GM12873 (cell line): ENCODE measurements at regions not wholly inside any gene's neighbourhood (a gene's known extent, or its start where the extent isn't known, plus 50 kb on each side); places are given as distances from the start of the nearest gene placed in this dataset.

Experiments used
- TF ChIP-seq, protein P1 (sequence below): IDR thresholded peaks from 2 replicates; pipeline ENCODE4 v1.5.1; 2012; ENCODE audit warnings: low read depth, mild to moderate bottlenecking, moderate library complexity, low read length, control low read depth; ENCODE audit not compliant: insufficient read depth; ENCODE audit errors: missing control alignments

DNA sequence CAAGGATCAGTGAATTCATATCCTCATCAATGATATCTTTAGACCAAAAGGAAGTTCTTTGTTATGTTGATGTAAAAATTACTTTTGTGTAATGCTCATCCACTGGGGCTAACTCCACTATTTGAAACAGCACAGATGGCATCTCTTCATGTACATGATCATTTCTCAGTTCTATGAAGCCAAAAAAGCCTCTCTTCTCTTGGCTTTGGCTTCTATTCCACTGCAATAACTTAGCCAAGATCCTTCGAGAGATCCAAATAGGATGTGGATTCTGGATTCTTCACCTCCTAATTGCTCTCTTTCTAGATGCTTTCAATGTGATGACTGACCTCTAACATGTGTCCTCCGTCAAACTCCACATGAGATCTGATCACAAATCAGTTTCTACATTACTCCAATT lies 851.2 kb downstream of the GALC start:
- TF ChIP-seq, protein P1, sequence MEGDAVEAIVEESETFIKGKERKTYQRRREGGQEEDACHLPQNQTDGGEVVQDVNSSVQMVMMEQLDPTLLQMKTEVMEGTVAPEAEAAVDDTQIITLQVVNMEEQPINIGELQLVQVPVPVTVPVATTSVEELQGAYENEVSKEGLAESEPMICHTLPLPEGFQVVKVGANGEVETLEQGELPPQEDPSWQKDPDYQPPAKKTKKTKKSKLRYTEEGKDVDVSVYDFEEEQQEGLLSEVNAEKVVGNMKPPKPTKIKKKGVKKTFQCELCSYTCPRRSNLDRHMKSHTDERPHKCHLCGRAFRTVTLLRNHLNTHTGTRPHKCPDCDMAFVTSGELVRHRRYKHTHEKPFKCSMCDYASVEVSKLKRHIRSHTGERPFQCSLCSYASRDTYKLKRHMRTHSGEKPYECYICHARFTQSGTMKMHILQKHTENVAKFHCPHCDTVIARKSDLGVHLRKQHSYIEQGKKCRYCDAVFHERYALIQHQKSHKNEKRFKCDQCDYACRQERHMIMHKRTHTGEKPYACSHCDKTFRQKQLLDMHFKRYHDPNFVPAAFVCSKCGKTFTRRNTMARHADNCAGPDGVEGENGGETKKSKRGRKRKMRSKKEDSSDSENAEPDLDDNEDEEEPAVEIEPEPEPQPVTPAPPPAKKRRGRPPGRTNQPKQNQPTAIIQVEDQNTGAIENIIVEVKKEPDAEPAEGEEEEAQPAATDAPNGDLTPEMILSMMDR, result no peak

DNA sequence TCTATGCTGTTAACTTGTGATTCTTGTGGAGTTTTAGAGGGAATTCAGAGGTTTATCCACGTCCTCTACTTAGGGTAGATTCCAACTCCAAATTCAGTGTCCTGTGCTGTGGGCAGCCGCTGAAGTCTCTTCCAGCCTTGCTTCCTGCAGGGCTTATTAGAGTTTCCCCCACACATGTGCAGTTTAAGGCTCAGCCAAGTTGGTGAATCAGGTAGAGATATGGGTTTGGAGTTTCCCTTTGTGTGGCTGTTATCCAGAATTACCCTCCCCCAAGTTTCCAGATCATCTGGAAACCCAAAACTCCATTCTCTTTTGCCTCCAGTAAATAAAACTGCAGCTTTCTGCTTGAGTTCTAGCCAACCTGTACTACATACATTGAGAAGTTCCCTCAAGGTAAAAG lies 853.7 kb downstream of the GALC start:
- TF ChIP-seq, protein P1, result no peak

DNA sequence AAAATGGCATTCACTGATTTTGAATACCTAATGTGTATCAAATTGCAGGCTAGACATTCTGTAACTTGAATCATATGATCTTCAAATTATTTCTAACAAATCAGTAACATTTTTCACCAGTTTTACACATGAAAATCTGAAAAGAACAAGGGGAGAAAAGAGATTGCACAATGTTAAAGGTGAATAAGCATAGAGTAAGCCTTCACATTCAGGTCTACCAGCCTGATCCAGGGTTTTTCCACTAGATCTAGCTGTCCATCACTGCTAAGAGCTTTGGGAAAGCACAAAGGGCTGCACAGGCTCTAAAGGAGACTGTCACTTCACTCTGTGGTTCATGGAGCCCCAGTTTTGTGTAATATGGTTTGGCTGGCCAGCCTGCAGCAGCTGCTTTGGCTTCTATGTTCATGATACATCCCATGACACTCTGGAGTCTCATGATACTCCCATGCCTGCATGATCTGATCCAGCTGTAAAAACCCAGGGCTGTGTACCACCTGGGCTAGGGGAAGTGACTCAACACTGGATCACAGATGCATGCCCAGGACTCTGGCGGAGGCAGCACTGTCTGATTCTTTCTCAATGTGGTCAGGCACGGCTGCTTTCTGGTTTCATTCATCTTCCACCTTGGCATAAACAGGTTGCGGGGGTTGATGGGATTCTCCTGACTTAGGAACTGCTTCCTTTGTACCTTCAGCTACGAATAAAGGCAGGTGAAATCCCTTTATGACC lies 859.7 kb downstream of the GALC start:
- TF ChIP-seq, protein P1, result no peak

DNA sequence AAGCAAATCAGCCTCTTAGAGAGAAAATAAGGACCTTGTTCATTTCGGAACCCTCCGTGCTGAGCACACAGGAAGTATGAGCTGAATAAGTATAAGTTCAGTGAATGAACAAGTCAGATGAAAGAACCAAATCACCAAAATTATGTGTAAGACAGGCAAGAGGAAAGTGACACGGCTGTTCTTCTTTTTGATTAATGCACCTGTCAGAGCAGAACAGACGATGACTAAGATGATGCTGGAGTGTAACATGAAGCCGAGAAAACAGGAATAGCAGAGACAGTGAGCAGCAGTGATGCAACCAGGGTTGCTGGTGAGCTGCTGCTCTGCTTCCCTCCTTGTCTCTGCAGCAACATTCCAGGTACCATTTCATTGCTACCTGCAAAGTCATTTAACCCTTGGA lies 861.1 kb downstream of the GALC start:
- TF ChIP-seq, protein P1, result no peak

DNA sequence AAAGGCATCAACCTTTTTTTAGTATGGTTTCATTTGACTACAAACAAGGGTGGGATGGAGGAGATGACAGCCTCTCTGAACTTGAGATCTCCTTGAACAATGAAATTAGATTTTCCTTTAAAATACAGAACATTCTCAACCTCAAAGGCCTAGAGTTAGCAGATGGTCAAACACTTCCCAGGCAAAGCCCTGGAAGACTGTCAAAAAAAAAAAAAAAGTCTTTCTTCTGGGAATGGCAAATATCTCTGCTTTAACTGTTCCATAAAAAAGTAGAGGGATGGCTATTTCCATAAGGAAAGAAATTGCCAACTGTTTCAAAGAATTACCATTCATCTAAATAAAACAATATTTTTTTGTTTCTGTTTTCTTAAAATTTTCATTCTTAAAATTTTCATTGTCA lies 870.8 kb downstream of the GALC start:
- TF ChIP-seq, protein P1, result no peak

DNA sequence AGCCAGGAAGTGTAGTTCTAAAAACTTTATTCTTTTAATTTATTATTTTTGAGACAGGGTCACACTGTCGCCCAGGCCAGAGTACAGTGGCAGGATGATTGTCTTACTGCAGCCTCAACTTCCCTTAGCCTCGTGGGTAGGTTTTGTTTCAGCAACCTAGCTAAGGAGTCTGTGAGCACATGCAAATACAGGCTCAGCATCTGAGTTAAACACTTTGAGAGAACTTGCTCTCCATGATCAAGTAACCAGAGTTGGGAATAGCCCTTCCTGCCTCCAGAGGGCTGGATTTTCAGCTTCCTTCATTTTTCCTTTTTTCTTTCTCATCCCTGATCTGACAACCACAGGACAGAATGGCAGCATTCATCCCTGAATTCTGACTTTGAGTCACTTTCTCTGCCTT lies 871.3 kb downstream of the GALC start:
- TF ChIP-seq, protein P1, result no peak

DNA sequence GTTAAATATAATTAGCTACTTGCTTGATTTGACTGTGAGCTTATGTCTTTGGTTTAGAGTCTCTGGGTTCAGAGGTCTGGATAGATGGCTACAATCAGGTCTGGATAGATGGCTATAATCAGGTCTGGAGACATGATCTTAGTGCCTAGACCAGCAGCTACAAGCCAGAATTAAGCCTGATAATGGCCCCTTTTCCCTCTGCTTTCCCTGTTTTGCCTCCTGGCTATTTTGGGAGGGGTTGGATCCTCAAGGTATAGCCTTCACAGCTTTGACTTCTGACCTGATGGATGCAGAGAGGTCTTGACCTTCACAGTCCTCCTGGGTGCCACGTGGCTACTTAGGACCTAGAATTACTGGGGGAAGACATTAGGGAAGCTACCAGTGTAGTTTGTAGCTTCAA lies 877.7 kb downstream of the GALC start:
- TF ChIP-seq, protein P1, result no peak

DNA sequence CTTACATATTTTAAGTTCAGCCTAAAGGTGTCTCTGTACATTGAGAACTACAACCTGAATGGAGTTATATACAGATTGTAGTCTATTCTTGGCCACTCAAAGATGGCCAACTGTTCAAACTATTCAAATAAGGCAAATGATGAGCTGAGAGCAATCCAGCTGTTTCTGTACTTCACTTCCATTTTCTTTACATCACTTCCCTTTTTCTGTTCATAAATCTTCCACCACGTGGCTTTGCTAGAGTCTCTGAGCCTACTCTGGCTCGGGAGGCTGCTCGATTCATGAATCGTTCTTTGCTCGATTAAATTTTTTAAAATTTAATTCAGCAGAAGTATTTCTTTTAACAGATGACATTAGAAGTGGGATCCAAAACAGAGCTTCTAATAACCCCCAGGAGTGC lies 879.7 kb downstream of the GALC start:
- TF ChIP-seq, protein P1, result no peak
